ENCODE measurements at regions not wholly inside any gene's neighbourhood (a gene's known extent, or its start where the extent isn't known, plus 50 kb on each side); places are given as distances from the start of the nearest gene placed in this dataset.

DNA sequence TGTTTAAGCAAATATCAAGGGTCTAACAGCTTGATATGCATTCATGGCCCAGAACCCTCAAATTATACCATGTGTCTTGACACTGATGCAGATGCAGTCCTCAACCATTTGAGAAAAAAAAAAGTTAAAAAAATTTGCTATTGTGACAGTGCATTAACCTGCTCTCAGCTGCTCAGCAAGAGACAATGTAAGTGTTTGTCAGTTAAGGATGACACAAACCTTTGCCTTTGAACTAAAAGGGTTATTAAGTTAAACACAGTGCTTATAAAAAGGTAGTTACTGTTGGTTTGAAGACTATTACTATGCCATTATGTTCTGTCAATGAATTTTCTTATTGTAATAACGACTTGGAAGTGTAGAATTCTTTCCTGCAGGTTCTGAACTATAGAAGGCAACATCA is 655.6 kb upstream of the NEGR1 start:
- DNase-seq, result no peak

DNA sequence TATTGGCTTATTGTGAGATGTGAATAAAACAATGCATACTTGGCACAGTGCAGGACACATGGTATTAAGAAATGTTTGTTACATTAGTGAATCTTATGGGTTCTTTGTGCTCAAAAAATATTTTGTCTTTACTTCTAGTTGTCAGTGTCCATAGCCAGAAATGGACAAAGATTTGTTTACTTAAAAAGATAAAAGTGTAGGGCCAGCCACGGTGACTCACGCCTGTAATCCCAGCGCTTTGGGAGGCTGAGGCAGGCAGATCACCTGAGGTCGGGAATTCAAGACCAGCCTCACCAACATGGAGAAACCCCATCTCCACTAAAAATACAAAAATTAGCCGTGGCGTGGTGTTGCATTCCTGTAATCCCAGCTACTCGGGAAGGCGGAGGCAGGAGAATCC is 654.6 kb upstream of the NEGR1 start:
- DNase-seq, result no peak

DNA sequence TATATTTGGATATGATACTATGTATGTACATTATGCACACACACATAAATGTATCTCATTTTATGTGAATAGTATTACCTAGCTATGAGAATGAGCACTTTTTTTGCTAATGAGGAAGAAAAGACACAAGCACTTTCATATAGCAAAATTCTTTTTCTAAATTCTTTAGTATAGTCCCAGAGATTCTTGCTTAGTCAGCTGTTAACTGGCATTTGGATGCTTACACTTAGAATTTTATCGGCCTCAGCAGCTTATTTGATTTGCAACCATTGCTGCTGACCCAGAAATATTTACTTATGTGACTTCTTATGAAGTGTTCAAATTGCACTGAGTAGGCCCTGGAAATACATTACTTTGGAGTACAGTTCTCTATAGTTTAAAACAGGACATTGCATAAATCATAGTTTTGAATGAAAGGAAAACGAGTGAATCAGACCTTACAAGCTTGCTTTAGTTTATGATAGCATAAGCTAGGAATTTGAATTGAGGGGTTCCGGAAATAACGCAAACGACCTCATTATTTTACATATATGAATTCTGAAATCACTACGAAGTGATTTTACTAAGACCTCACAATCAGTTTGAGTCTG is 653.9 kb upstream of the NEGR1 start:
- no peak for DNase-seq

DNA sequence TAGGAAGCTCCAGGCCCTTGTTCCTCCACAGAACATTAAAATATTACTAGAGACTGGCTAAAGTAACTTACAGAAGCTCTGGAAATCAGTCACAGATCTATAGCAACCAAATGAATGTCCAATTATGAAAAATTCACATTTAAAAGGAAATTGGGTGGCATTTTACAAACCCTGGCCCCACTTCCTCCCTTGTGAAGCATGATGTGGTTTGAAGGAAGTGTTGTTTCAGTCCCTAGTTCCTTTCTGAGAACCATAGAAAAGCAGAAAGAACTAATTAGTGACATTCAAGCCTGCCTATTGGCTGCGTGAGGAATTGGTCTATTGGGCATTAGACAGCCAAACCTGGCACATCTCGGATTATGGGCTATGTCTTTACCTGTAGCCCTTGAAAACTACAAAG is 649.7 kb upstream of the NEGR1 start:
- no peak for DNase-seq

DNA sequence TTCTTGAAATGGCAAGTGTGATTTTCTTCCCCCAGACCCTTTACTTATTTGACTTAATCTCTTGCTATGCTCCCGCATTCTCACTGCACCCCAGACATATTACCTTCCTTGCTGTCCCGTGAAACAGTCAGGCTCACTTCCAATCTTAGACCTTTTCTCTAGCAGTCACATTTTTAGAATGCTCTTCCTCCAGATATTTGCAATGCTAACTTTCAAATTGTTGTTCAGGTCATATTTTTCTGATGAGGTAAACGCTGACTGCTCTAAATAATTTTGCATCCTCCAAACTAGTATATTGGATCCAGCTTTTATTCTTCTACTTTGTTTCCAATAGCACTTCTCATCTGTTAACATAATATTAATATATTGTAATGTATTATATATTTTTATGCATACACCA is 648.2 kb upstream of the NEGR1 start:
- DNase-seq, result no peak

DNA sequence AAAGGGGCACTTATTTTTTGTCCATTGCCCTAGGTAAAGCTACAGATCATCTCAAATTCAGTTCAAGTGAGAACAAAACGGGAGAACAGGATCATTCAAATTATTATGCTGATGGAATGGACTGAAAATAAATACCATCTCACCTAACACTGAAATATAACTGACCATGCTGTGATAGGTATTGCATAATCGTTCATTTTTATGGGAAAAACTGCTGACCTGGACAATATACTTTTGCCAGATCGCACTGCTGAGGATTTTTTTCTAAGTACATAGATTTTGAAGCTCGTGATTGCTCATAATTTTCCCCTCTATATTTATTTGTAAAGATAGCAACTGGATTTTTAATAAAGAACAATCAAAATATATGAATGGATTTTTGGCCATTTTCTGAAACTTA is 636.6 kb upstream of the NEGR1 start:
- no peak for DNase-seq

DNA sequence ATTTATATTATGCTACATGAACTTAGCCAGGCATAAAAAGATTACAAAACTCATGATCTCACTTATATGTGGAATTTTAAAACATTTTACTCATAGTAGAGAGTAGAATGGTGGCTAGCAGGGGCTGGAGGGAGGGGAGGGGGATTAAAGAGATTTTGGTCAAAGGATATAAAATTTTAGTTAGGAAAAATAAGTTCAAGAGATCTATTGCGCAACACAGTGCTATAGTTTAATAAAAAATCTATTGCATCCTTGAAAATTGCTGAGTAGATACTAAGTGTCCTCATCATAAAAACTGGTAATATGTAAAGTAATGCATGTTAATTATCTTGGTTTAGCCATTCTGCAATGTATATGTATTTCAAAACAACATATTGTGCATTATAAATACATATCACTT is 635.6 kb upstream of the NEGR1 start:
- DNase-seq, result no peak

DNA sequence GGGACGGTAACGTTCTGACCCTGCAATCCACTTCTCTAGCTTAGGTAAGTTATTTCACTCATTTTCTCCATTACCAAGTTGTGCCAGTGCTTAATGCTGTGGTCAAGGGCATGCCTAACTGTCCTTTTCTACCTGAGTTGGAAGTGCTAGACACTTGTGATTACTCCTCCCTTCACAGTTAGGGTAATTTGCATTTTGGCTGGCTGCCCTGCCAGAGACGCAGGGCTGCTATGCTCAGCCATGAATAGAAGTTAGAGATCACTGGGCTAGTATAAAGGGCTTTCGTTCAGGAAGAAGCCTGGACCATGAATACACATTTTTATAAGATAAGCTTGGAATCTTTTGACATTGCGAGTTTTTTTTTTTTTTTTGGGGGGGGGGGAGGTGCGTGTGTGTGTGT is 633.2 kb upstream of the NEGR1 start:
- DNase-seq, result no peak

DNA sequence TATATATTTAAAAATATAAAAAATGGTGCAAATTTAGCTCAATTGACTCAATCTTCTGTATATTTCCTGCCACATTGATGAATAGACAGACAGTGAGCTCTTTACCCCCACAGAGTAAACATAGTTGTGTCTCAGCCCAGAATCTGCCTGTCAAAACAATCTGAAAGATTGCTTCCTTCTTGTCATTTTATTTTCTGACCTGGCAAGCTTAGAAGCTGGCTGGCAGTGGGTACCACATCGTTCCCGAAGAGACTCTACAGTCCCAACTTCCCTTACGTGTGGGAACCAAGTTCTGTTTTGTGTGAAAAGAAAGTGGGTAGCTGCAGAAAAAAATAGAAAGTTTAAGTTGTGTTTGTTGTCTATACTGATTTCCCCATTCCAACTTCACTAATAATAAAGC is 629.3 kb upstream of the NEGR1 start:
- no peak for DNase-seq

DNA sequence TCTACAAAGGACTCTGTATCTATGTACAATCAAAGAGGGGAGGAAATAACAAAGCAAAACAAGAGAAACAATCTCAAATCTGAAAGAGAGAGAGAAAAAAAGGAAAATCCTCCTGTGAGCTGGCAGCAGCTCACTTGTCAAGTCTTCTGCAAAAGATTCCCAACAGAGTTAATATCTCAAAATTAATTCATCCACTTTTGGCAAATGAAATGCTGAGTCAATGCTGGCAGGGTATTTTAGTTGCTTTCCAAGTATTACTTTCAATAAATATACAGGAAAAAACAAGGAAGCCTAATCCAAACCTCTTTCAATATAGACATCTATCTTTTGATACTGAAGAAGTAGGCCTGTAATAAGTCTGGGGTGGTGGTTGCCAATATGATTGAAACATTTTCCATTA is 613.9 kb upstream of the NEGR1 start:
- no peak for DNase-seq

DNA sequence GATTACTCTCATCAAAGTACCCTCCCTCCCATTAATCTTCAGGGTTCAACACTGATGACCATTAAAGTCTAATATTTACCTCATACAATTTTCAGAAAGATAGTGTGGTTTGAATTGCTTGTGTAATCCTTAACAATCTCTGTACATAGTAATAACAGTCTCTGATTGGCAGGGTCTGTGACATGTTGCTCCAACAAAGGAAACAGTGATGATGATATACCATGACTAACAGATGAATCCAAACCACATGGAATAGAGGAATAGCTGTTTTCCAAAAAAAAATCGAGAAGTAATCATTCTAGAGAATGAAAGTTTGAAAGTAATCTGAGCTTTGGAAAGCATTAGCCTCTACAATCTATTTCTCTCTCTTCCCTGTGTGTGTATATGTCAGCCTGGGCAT is 610.1 kb upstream of the NEGR1 start:
- no peak for DNase-seq

DNA sequence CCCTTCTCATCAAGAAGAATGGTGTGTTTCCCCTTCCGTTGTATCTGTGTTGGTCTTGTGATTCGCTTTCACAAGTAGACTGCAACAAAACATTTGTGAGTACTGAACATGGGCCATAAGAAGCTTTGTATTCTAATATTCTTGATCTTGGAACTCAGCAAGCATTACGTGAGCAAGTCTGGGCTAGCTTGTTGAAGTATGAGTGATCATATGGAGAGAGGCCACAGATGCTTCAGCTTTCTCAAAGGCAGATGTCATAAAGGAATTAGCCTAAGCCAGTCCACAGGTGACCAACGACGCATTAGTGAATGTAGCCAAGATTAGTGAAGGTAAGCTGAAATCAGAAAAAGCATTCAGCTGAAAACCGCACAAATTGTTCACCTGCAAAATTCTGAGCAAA is 609.6 kb upstream of the NEGR1 start:
- no peak for DNase-seq

DNA sequence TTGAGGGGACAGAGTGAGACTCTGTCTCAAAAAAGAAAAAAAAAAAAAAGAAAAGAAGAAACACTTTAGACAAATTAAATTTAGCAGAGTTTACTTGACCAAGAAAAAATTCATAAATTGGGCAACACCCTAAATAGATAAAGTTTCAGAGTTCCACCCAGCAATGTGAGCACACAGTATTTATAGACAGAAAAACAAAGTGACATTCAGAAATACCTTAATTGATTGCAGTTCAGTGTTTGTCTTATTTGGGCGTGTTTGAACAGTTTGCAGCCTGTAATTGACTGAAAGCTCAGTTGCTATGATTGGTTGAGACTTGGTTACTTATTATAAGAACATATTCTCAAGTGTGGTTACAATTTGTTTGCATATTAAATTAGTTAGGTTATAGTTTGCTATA is 603.5 kb upstream of the NEGR1 start:
- no peak for DNase-seq

DNA sequence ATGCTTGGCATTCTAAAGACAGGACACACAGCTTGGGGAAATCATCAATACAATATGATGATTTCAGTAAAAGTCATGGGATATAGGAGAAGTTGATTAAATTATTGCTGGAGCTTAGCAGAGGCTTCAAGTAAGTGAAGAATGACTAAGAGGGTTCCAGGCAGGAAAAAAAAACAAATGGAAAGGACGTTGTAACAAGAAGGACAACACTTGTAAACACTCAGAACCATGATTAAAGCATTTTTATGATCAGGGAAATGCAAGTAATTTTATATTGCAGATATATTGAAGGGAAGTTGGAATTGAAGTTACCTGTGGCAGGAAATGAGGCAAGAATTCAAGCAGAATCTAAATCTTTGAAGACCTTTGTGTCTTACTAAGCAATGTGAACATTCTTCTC is 602.7 kb upstream of the NEGR1 start:
- DNase-seq, result no peak

DNA sequence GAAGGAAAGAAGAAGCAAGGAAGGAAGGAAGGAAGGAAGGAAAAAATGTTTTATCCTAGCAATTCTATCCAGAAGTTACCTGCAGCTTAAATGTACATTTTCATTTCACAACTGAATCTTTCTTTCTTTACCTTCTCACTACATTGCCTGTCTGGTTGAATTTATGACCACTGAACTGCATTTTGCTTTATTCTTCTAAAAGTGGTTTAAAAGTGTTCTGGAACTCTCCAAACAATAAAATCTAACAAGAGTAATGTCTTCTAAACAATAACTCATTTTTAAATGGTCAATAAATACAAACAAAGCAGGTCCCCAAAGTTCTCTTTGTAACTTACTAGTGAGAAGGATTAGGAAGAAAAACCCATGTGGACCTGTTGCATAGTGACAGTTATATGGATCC is 587.5 kb upstream of the NEGR1 start:
- DNase-seq, result no peak

DNA sequence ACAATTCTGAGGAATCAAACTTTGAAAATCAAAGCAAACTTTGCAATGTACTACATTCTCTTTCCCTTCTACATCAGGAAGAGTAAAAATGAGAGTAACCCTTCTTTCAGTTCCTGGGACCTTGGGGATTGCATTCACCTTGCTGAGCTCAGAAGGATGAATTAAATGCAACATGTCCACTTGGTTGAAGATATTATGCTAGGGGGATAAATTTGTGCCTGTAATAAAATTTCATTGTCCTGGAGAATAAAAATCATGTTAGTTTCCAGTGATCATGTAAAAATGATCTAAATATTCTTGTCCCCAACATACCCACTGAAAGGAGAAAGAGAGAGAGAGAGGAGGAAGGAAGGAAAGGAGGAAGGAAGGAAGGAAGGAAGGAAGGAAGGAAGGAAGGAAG is 587.1 kb upstream of the NEGR1 start:
- DNase-seq, result no peak

DNA sequence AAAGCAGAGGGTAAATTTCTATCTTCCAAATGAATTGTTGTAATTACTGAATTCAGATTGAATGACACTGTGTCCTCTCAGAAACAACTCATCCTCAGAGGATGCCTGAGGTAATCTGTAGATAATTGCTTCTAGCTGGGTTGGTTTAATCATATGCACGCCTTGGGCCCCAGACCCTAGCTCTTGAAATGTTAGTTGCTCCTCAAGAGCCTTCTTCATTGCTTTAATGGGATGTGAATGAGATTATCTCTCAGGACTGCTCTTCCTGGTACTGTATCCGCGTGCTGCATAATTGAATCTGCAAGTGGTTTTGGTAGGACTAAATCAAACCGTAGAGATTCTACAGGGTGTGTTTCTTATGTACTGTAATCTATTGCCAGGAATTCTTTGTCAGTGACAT is 569.3 kb upstream of the NEGR1 start:
- DNase-seq, result no peak

DNA sequence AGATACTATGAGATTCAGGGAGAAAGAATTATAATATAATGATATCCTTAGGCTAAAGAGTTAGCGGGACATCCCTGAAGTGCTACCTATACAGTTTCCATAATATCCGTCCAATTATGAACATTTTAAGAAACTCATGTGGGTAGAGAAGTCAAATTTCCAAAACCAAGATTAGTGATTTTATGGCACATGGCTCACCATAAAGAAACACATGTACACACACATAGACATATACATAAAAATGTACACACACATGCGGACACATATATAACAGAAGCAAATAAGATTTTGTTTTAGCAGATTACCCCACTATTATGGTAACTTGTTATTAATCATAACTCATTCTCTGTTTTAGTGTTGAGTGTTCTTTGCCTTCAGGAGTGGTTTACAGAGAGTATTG is 566.7 kb upstream of the NEGR1 start:
- DNase-seq, result no peak

DNA sequence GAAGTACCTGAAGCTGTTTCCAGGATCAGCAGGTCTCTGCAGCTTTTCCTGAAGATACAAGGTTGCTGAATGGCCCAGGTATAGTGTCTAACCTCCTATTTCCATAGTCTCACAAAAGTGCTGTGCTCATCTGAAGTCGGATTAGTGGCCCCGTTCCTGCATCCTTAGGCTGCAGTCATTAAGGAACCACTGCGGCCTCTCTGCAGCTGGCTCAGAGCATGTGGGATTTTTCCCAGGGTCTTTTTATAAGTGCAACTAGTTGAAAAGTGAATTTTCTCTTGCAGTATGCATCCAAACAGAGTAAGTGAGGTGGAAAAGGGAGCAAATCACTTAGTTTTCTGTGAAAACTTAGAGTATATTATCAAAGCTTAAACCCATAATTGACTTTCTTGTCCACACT is 565.3 kb upstream of the NEGR1 start:
- no peak for DNase-seq

DNA sequence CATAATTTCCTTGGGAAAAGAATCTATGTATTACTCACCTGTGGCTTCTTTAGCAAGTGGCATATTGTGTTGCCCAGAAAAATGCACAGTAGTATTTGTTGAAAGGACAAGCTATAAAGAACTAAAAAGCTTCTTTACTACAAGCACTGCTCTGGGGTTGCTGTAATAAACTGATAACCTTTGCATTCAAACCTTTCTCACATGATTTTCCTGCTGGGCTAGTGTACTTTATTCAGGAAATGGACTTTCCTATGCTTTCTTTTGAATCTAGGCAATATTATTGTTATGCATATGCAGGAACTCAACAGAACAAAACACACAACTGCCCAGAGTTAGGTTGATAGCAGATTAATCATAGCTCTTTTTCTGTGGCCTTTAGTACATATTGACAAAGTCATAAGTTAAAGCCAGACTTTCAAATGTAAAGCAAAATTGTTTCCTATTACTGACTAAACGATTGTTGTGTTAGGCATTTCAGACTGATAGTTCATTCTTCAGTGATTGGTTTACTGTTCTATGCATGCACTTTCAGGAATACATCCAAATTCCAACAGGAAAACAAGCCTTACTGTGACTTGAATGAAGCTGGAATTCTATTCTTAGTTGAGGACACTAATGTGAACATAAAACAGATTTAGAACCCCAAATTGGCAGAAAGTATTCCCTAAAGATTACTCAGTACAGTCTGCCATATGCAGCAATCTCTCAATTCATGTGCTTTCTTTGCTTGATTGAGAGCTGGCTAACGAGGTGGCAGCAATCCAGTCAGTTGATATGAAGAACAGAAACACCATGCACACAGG is 564.3 kb upstream of the NEGR1 start:
- DNase-seq, result peak; percentile 35

DNA sequence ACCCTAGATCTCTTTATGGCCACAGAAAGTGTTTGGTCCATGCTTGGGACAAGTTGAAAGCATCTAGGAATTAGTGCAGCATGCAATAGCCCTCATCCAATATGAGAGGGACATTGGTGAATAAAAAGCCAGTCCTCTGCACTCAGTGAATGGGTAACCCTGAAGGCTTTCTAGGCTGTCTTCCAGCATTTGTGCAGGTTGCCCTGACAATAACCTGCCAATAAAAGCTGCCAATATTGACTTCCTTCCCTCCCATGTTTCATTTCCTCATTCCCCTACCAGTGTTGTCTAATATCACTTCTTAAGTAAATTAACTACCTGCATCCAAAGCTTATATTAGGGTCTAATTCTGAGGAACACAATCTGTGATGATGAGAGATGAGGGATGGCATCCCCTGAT is 563.6 kb upstream of the NEGR1 start:
- no peak for DNase-seq

DNA sequence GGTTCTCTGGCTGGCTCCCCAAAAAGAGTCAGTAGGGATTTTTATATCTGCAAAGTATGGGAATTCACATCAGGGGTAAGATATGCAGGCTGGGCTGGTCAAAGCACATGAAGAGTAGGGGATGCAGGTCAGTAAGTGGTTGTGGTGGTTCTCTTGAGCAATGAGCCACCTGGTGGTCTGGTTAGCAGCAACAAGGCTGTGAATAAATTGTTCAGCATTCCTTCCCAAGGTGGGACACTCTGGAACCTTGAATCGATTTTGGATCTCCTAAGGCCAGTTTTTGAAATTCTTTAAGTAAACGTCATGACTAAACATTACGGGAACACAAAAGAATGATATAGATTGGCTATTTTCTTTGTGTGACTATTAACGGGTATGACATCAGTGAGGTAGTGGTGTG is 563.0 kb upstream of the NEGR1 start:
- DNase-seq, result no peak

DNA sequence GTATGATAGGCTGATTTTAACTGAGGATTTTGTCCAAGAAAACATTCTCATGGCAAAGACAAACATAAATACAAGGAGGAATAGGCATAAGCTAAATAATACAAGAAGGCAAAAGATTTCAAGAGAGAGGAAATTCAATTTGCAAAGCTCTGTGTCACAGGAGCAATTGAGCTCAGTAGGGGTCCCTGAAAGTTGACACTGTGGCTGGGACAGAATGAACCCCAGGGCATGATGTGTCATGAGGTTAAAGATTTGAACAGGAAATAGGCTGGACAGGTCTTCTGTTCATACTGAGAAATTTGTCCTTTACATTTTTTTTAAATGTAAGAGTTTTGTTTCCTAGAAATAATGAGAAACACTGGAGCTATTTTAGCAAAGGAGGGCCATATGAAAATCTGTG is 555.4 kb upstream of the NEGR1 start:
- no peak for DNase-seq

All from renal pelvis (tissue), 1 donor.